HepG2 (cell line): ENCODE measurements at regions not wholly inside any gene's neighbourhood (a gene's known extent, or its start where the extent isn't known, plus 50 kb on each side); places are given as distances from the start of the nearest gene placed in this dataset.

Experiments
- BRD4 ChIP-seq: sonication (generic); formaldehyde crosslinking; IDR thresholded peaks from 2 replicates; pipeline ENCODE4 v1.4.0; 2020; ENCODE audit warnings: missing genetic modification reagents
- EZH2 ChIP-seq: conservative IDR thresholded peaks from 2 replicates; pipeline ENCODE4 v1.6.1; 2012; ENCODE audit warnings: mild to moderate bottlenecking, low read depth, low read length, moderate library complexity
- FUBP1 ChIP-seq: sonication (generic); formaldehyde crosslinking; IDR thresholded peaks from 2 replicates; pipeline ENCODE4 v1.5.1; 2020; ENCODE audit warnings: missing genetic modification reagents, mild to moderate bottlenecking, borderline replicate concordance
- MAX ChIP-seq: IDR thresholded peaks from 2 replicates; pipeline ENCODE4 v1.6.1; 2012; ENCODE audit warnings: inconsistent platforms
- STAG1 ChIP-seq: sonication (generic); formaldehyde crosslinking; IDR thresholded peaks from 2 replicates; pipeline ENCODE4 v1.4.0; 2020; ENCODE audit warnings: missing genetic modification reagents
- XRCC5 ChIP-seq: fragments of 200-400 bp; formaldehyde crosslinking; optimal IDR thresholded peaks from 2 replicates; pipeline ENCODE3; 2017; ENCODE audit warnings: mild to moderate bottlenecking, low read length
- ZNF225 ChIP-seq: sonication (generic); formaldehyde crosslinking; IDR thresholded peaks from 2 replicates; pipeline ENCODE4 v1.4.0; 2020; ENCODE audit warnings: mild to moderate bottlenecking, missing genetic modification reagents

- TF ChIP-seq ZNF225 (CRISPR knock-in tag) (no peak), MAX (no peak), STAG1 (CRISPR knock-in tag) (no peak), BRD4 (CRISPR knock-in tag) (no peak), XRCC5 (no peak), FUBP1 (CRISPR knock-in tag) (no peak), EZH2 (no peak)
Observed at GRCh38 chr6:4616311-4616710, 159.9 kb upstream of the CDYL start.
